ENCODE measurements at regions not wholly inside any gene's neighbourhood (a gene's known extent, or its start where the extent isn't known, plus 50 kb on each side); places are given as distances from the start of the nearest gene placed in this dataset.
A peak's percentile ranks its signal among the peaks of the same experiment; 100 is the strongest.

DNA sequence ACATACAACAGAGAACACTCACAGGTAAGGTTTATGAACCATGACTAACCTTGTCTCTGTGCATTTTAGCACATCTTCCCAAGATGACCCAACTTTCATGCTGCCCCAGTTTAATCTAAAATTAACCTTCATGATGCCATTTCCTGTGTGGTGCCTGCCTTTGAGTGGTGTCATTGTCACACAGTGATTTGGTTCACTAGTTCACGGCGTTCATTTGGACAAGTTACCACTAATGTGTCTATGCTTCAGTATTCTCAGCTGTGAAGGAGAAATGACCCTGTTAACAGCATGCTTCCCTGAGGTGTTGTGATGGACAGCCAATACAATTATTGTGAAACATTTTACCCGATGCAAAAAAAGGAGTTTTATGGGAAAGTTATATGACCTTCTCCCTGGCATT lies 693.1 kb downstream of the RWDD3 start:
- DNase-seq = no peak

DNA sequence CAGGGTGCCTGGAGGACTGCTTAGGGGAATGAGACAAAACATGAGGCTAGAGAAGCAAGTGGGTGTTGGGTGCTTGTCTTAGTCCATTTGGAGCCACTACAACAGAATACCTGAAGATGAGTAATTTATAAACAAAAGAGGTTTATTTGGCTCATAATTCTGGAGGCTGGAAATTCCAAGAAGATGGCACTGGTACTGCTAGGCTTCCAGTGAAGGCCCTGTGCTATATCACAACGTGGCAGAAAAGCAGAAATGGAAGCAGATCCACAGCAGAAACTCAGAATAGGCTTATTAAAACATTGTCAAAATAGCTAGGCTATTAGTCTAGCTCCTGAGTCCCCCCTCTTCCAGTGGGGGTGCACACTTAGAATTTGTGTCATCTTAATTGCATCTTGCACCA lies 701.7 kb downstream of the RWDD3 start:
- no peak for DNase-seq

GRCh38 chr1:95941121-95941798 lies 707.2 kb downstream of the RWDD3 start:
- no peak for DNase-seq

DNA sequence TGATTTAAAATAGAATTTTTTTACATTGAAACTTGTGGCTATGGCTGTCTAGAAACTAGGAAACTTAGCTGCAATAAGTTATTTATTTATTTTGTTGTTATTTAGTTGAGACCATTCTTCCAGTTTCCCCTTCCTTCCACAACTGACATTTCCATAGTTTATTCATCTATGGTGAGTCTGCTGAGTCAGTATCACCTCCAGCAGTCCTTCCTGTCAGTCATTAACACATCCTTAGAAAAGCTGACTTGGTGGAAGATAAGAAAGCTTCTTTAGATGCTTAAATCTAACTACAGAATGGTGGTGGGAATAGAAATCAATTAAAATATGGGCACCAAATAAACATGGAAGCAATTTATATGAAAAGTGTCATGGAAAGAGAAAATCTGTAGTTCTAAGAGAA lies 714.0 kb downstream of the RWDD3 start:
- peak; percentile 37 for DNase-seq

DNA sequence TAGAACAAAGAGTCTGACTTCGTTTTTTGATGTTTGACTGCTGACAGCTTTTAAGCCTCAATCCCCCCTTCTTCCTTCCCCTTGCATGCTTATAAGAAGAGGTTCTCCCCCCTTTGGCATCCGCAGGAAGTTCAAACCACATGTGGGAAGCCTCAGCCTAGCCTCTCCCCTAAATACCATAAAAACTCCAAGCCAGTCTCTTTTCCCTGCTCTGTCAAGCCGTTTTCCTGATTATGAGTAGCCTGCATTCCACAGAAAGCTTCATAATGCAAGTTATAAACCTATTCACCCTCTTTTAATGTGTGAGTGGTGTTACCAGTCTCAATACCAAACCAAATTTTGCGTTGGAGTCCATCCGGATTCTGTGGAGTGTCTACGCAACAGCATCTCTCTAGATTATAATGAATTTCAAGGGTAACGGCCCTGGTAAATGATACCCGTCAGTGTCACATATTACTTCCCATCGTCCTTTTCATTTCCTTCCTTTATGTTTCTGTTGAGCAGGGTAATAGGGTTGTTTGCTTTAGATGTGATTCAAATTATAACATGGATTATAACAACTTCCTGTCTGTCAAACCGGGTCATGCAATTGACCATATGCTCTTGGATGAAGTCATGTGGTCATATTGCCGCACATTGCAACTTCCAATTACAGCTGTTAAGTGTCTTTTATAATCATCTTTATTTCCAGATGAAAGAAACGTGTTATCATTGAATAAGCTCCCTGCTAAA lies 717.5 kb downstream of the RWDD3 start:
- DNase-seq = peak; percentile 87

- DNase-seq = peak; percentile 51
These were observed 719.0 kb downstream of the RWDD3 start for GRCh38 chr1:95953015-95953414.

DNA sequence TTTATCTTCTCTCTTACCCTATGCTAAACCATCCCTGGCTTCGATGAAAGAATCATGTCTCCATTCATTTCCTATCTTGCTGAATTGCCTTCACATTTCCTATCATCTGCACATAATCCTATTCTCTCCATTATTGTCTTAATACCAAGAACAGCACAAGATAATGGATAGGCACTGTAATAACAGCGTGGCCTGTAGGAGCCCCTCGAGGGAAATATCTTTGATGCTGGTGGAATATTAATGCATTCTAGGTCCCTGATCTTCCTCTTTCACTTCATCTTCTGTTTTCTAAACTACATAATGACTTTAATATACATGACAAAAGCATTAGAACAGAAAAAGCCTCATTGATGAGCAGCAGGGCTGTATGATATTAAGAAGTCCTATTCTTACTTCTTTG lies 720.6 kb downstream of the RWDD3 start:
- no peak for DNase-seq

DNA sequence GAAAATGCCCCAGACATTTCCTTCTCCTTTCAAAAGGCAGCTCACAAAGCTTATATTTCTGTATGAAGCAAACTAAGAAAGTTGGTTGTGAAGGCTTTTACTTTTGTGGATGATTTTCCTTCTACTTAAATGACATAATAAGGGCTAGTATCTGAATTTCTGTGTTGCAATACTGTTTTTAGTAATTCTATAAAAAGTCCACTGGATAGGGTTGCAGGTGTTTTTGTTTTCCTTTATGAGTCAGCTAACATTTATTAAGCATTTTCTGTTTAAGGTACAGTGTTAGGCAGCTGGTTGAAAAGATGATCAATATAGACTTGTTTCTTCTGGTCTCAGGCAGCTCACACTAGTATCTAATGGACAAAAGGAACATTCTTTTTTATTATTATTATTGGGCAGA lies 722.2 kb downstream of the RWDD3 start:
- DNase-seq = no peak

GRCh38 chr1:95957748-95958147 lies 723.7 kb downstream of the RWDD3 start:
- DNase-seq = no peak

- DNase-seq = no peak
These were observed 732.9 kb downstream of the RWDD3 start for GRCh38 chr1:95966866-95967265.

- DNase-seq = no peak
These were observed 740.6 kb downstream of the RWDD3 start for GRCh38 chr1:95974586-95974985.

DNA sequence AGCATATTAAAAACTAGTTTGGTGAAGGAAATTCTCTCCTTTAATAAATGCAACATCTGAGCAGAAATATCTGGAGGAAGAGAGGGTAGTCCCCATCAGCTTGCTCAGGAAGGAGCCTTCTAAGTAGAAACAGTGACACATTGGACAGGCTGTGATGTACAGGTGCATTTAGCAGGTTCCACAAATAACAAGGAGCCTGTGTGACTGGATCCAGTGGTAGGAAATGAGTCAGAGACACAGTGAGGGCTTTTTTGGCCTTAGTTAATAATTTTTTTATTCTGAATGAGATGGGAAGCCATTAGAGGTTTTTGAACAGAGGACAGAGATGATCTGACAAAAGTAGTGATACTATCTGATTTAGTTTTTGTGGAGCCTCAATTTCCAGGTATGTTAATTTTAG lies 738.9 kb upstream of the PTBP2 start:
- DNase-seq = no peak

- no peak for DNase-seq
These were observed 737.8 kb upstream of the PTBP2 start for GRCh38 chr1:95983831-95984230.

DNA sequence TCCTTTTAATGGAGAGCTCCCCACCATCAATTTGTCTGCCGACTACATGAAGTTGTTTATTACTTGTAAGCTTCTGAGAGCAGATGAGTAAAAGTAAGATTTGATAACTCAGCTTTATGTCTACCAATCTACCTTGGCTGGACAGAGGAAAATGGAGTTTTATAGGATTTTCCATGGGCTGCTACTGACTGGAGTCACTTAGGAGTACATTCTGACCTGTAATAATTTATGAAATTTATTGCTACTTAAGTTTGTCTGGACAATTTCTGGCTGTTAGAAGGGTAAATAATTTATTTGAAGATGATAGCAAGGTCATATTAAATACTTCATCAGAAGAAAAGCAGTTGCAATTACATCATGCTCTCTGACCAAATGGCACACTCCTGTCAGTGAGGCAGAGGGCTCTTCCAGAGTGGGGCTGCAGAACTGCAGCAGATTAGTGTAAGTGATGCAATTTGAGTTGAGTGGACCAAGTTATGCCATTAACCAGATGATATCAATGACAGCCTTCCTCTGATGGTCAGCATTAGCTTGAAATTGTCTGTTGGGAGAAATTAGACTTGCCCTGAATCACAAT lies 736.7 kb upstream of the PTBP2 start:
- DNase-seq = no peak

DNA sequence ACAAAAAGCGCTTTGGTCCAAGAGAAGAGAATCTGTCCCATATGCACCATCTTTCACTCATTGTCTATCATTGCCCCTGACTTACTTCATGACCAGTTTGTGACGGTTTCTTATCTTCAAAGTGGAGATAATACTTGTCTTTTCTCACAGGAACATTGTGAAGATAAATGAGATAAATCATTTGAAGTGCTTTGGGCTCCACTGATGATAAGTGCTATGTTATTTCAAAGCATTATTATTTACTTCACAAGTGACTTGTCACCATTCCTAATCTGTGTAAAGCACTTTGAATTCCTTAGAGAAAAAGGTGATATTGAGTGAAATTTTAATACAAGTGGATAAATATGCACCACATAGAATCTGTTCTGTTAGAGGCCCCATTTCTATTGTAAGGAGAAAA lies 731.6 kb upstream of the PTBP2 start:
- DNase-seq = no peak

GRCh38 chr1:95991787-95992520 lies 729.6 kb upstream of the PTBP2 start:
- DNase-seq = no peak

DNA sequence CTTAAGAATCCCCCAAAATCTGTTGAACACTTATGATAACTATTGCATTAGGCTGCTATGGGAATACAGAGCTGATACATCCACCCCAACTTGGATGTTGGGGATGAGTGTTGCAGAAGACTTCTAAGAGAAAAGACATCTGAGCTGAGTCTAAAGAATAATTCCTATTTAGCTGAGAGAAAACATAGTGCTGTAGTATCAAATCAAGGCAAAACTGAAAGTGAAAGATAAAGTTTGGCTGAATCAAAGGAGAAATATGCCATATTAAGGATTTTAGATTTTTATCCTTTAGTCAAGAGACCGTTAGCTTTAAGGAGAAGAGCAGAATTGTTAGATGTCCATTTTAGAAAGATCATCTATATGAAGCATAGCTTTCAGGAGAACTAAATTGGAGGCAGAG lies 726.9 kb upstream of the PTBP2 start:
- no peak for DNase-seq

DNA sequence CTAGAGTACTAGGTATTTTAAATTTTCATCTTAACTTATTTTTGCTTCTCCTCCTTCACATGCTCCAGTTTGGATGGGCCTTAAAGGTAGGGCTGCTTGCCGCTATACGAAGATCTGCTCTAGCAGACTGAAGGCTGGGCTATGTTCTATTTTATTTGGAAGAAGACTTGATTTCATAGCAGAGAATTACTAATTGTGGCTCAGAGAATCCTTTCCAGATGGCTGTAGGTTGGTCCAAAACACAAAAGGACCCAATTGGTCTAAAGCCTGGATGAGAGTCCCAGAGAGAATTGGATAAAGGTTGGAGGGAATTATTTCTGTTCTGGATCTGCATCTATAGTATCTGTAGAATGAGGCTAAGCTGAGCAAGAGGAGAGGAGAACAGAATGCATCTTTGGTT lies 719.4 kb upstream of the PTBP2 start:
- DNase-seq = no peak

DNA sequence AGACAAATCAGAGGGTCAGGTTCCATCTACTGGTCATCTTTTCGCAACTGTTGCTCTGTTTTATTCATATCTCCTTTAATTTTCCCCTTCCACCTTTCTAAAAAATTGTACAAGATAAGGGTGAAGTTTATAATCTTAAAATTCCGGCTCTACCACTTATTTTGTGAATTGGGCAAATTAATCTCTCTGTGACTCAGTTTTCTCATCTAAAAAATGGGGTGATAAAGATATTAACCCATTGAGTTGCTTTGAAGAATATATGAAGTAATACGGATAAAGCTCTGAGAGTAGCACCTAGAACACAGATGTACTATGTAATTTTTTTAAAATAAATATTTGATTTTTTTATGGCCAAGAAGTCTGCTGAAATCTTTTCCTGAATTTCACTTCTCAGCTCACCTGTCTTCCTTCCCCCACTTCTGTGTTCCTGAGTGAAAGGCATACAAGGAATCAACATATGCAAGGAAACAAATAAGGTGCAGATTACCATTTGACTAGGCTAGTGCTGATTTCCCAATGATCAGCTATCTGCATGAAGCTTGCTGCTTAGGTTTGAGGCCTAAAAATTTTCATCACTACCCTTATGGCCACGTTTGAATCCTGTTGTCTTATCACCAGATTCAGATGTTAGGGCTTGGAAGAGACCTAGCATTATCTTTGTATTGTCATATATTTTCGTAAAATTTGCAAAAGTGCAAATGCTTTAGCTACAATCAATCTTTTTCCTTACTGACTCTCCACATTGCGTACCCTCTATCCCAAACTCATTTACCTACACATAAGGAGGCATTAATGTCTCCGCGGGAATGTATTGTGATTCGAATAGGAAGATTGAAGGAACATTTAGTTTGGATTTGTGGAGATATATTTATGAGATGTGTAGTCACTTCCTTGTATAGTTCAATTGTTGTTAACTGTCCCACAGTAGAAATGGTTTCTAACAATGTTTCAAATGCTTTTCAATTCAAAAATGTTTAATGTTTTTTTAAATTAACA lies 718.3 kb upstream of the PTBP2 start:
- DNase-seq = no peak

DNA sequence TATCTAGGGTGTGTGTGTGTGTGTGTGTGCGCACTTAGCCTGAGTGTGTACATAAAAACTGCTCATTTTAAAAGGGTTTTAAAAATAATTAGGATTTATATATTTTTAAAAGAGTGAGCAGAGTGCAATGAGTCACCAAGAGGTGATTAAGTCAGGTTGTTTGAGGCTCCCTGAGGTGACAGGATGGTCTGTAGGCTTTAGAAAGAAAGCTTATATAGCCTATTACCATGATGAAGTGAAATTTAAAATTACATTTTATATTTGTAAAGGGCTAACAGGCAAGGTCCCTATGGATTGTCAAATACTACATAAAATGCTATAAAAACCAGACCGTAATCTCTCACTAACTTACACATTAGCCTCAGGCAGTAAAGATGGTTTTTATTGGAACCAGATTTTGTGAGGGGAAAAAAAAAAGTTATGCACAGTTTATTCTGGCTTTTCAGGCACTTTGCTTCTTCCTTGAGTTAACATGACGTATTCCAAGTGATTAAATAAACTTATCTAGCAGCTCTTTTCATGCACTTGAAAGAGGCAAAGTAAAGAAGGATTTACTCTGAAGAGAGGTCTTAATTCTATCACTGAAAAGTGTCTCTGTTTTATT lies 711.7 kb upstream of the PTBP2 start:
- DNase-seq = no peak

- DNase-seq = no peak
These were observed 710.0 kb upstream of the PTBP2 start for GRCh38 chr1:96011606-96012005.

- DNase-seq = no peak
These were observed 705.4 kb upstream of the PTBP2 start for GRCh38 chr1:96016219-96016618.

All from GDM1 (cell line).